ENCODE measurements at regions not wholly inside any gene's neighbourhood (a gene's known extent, or its start where the extent isn't known, plus 50 kb on each side); places are given as distances from the start of the nearest gene placed in this dataset.
"Not testable (repeated sequence)": the region's sequence is repeated elsewhere in the genome, so short reads cannot be mapped to it uniquely, and the experiment has no call there.

DNA sequence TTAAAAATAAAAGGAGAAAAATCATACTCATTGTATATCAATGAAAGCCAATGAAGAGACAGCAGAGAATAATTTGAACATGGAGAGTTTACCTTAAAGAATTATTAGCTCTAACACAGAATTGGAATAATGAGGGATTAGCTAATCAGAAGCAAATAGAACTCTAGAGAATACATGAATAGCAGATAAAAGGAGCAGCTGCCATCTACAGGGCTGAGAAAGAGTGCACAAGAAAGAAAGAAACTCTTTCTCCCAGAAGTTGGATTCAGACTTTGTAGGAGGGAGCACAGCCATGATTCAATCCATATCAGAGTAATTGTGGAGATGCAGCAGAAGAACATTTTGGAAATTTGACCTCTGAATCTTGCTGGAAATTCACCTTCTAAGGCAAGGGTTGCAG, 1171.2 kb downstream of the PLA2G4A start:
- Histone ChIP-seq H2AFZ (ENCODE audit: low read depth, low read length) (no peak overlapping the region), H3K27me3 (ENCODE audit: insufficient read depth, low read depth, low read length) (no peaks in the 10 kb centered on the region), H3K9ac (ENCODE audit: low read length) (no peak overlapping the region), H3K9me3 (ENCODE audit: low read length) (no peaks in the 10 kb centered on the region), H3K9me2 (ENCODE audit: insufficient read depth, low read length) (no peaks in the 10 kb centered on the region), H3K36me3 (ENCODE audit: insufficient read depth, low read length) (no peaks in the 10 kb centered on the region), H3K79me2 (replicated peaks; ENCODE audit: insufficient read depth, low read length) (no peaks in the 10 kb centered on the region), H3K27ac (ENCODE audit: low read length) (no peak overlapping the region), H3K4me3 (ENCODE audit: low read length) (no peak overlapping the region), H3K4me2 (ENCODE audit: low read length) (no peak overlapping the region), H4K20me1 (ENCODE audit: insufficient read depth) (no peaks in the 10 kb centered on the region), H3F3A (ENCODE audit: insufficient read depth, low read length, poor library complexity, severe bottlenecking) (no peaks in the 10 kb centered on the region)
- TF ChIP-seq POLR2AphosphoS5 (IDR thresholded peaks at IDR 0.05) (no peak), SMC3 (conservative IDR thresholded peaks at IDR 0.05; ENCODE audit: poor library complexity) (no peak), RAD21 (conservative IDR thresholded peaks at IDR 0.05) (no peak), TAF1 (IDR thresholded peaks at IDR 0.05; ENCODE audit: low read depth) (no peak), MXI1 (conservative IDR thresholded peaks at IDR 0.05; ENCODE audit: poor library complexity, severe bottlenecking) (no peak), EP300 (conservative IDR thresholded peaks at IDR 0.05; ENCODE audit: poor library complexity, severe bottlenecking) (no peak), EZH2 (IDR thresholded peaks at IDR 0.05; ENCODE audit: borderline replicate concordance, insufficient read depth, low read length, poor library complexity, severe bottlenecking) (no peak)
- TF ChIP-seq, protein P1, sequence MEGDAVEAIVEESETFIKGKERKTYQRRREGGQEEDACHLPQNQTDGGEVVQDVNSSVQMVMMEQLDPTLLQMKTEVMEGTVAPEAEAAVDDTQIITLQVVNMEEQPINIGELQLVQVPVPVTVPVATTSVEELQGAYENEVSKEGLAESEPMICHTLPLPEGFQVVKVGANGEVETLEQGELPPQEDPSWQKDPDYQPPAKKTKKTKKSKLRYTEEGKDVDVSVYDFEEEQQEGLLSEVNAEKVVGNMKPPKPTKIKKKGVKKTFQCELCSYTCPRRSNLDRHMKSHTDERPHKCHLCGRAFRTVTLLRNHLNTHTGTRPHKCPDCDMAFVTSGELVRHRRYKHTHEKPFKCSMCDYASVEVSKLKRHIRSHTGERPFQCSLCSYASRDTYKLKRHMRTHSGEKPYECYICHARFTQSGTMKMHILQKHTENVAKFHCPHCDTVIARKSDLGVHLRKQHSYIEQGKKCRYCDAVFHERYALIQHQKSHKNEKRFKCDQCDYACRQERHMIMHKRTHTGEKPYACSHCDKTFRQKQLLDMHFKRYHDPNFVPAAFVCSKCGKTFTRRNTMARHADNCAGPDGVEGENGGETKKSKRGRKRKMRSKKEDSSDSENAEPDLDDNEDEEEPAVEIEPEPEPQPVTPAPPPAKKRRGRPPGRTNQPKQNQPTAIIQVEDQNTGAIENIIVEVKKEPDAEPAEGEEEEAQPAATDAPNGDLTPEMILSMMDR (IDR thresholded peaks at IDR 0.05; ENCODE audit: poor library complexity, severe bottlenecking), result no peak
- TF ChIP-seq, protein P2, sequence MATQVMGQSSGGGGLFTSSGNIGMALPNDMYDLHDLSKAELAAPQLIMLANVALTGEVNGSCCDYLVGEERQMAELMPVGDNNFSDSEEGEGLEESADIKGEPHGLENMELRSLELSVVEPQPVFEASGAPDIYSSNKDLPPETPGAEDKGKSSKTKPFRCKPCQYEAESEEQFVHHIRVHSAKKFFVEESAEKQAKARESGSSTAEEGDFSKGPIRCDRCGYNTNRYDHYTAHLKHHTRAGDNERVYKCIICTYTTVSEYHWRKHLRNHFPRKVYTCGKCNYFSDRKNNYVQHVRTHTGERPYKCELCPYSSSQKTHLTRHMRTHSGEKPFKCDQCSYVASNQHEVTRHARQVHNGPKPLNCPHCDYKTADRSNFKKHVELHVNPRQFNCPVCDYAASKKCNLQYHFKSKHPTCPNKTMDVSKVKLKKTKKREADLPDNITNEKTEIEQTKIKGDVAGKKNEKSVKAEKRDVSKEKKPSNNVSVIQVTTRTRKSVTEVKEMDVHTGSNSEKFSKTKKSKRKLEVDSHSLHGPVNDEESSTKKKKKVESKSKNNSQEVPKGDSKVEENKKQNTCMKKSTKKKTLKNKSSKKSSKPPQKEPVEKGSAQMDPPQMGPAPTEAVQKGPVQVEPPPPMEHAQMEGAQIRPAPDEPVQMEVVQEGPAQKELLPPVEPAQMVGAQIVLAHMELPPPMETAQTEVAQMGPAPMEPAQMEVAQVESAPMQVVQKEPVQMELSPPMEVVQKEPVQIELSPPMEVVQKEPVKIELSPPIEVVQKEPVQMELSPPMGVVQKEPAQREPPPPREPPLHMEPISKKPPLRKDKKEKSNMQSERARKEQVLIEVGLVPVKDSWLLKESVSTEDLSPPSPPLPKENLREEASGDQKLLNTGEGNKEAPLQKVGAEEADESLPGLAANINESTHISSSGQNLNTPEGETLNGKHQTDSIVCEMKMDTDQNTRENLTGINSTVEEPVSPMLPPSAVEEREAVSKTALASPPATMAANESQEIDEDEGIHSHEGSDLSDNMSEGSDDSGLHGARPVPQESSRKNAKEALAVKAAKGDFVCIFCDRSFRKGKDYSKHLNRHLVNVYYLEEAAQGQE (IDR thresholded peaks at IDR 0.05; ENCODE audit: borderline replicate concordance), result no peak

DNA sequence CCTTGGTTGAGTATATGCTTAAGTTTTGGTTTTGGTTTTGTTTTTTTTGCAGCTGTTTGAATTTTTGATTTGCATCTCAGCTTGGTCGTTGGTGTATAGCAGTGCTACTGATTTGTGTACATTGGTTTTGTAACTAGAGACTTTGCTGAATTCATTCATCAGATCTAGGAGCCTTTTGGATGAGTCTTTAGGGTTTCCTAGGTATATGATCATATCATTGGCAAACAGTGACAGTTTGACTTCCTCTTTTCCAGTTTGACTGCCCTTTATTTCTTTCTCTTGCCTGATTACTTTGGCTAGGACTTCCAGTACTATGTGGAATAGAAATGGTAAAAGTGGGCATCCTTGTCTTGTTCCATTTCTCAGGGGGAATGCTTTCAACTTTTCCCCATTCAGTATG, 1174.9 kb downstream of the PLA2G4A start:
- H4K20me1 ChIP-seq (ENCODE audit: insufficient read depth); H3K9ac ChIP-seq (ENCODE audit: low read length); H2AFZ ChIP-seq (ENCODE audit: low read depth, low read length); H3K4me3 ChIP-seq (ENCODE audit: low read length); H3K27me3 ChIP-seq (ENCODE audit: insufficient read depth, low read depth, low read length); H3K79me2 ChIP-seq (replicated peaks; ENCODE audit: insufficient read depth, low read length); H3K27ac ChIP-seq (ENCODE audit: low read length); H3K4me2 ChIP-seq (ENCODE audit: low read length); H3K9me3 ChIP-seq (ENCODE audit: low read length); H3K9me2 ChIP-seq (ENCODE audit: insufficient read depth, low read length); H3K36me3 ChIP-seq (ENCODE audit: insufficient read depth, low read length); H3F3A ChIP-seq (ENCODE audit: insufficient read depth, low read length, poor library complexity, severe bottlenecking): not testable (repeated sequence)

DNA sequence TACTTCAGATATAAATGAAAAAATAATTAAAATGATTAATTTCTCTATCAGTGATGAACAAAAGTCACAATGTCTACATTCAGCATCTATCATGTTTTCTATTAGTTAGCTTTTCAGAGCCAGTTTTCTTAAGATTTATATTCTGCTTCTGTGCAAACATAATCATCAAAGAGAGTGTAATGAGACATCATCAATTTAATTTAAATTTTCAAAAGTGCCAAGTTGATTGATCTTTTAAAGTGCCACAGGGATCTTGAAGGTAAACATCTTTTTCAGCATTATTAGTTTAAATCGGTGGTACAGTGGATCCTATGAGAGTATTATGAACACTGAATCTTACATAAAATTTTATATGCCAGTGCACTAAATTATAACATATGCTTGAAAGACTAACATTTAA, 1176.1 kb downstream of the PLA2G4A start:
- Histone ChIP-seq H3K9me3 (ENCODE audit: low read length) (no peaks in the 10 kb centered on the region), H3K4me2 (ENCODE audit: low read length) (no peak overlapping the region), H3K9ac (ENCODE audit: low read length) (no peak overlapping the region), H3K27ac (ENCODE audit: low read length) (no peak overlapping the region), H3K27me3 (ENCODE audit: insufficient read depth, low read depth, low read length) (no peaks in the 10 kb centered on the region), H3K36me3 (ENCODE audit: insufficient read depth, low read length) (no peaks in the 10 kb centered on the region), H3F3A (ENCODE audit: insufficient read depth, low read length, poor library complexity, severe bottlenecking) (no peaks in the 10 kb centered on the region), H3K4me3 (ENCODE audit: low read length) (no peak overlapping the region), H3K9me2 (ENCODE audit: insufficient read depth, low read length) (no peaks in the 10 kb centered on the region), H4K20me1 (ENCODE audit: insufficient read depth) (no peaks in the 10 kb centered on the region), H3K79me2 (replicated peaks; ENCODE audit: insufficient read depth, low read length) (no peaks in the 10 kb centered on the region), H2AFZ (ENCODE audit: low read depth, low read length) (no peak overlapping the region)
- TF ChIP-seq, protein P2 (IDR thresholded peaks at IDR 0.05; ENCODE audit: borderline replicate concordance), result no peak
- TF ChIP-seq RAD21 (conservative IDR thresholded peaks at IDR 0.05) (no peak), POLR2AphosphoS5 (IDR thresholded peaks at IDR 0.05) (no peak), MXI1 (conservative IDR thresholded peaks at IDR 0.05; ENCODE audit: poor library complexity, severe bottlenecking) (no peak), EZH2 (IDR thresholded peaks at IDR 0.05; ENCODE audit: borderline replicate concordance, insufficient read depth, low read length, poor library complexity, severe bottlenecking) (no peak), EP300 (conservative IDR thresholded peaks at IDR 0.05; ENCODE audit: poor library complexity, severe bottlenecking) (no peak), TAF1 (IDR thresholded peaks at IDR 0.05; ENCODE audit: low read depth) (no peak), SMC3 (conservative IDR thresholded peaks at IDR 0.05; ENCODE audit: poor library complexity) (no peak)
- TF ChIP-seq, protein P1 (IDR thresholded peaks at IDR 0.05; ENCODE audit: poor library complexity, severe bottlenecking), result no peak
